B cell (primary cell): ENCODE measurements at regions not wholly inside any gene's neighbourhood (a gene's known extent, or its start where the extent isn't known, plus 50 kb on each side); places are given as distances from the start of the nearest gene placed in this dataset.

Source experiments
- ATAC-seq: fragments of 200-7000 bp; cut with Tn5 transposase; one replicate; pipeline ENCODE4 v1.10.0; 2021; ENCODE audit warnings: low read depth, mild to moderate bottlenecking, moderate number of reproducible peaks, moderate library complexity
- CTCF ChIA-PET: fragments of 350-600 bp; sonication (Branson Sonifier 250); formaldehyde crosslinking; loops from one replicate; lab custom pipeline; 2021; ENCODE audit warnings: antibody characterized with exemption, inconsistent platforms; lab: Charles Lee
- POLR2A ChIA-PET: fragments of 350-600 bp; sonication (Branson Sonifier 250); formaldehyde crosslinking; loops from one replicate; lab custom pipeline; 2021; ENCODE audit warnings: antibody characterized with exemption; lab: Charles Lee
- DNase-seq: peaks from one replicate; pipeline ENCODE4 v3.0.0; 2013
- H2AFZ ChIP-seq: 2 replicates; pipeline ENCODE4 v1.6.1; 2012; ENCODE audit warnings: mild to moderate bottlenecking, low read depth, low read length; ENCODE audit not compliant: insufficient read depth, poor library complexity, severe bottlenecking
- H3K27ac ChIP-seq, 2 donors: 1 replicate in 1 of 2; 2 replicates in 1 of 2; pipeline ENCODE4 v1.5.1; 2012 to 2013; ENCODE audit warnings: low read length in 2 of 2, mild to moderate bottlenecking in 2 of 2, moderate library complexity in 1 of 2
- H3K27me3 ChIP-seq, 4 experiments: fragments of 200-600 bp in 1 of 4; sonication (generic) in 1 of 4; replicated peaks in 1 of 4; 1 replicate in 2 of 4; 2 replicates in 2 of 4; pipeline versions ENCODE4 v1.6.1 to v1.7.0; 2013 to 2016; ENCODE audit warnings: low read length in 3 of 4, mild to moderate bottlenecking in 2 of 4, mixed read lengths in 1 of 4, moderate library complexity in 1 of 4; ENCODE audit not compliant: insufficient read depth in 4 of 4, control insufficient read depth in 3 of 4; ENCODE audit errors: control extremely low read depth in 1 of 4
- H3K36me3 ChIP-seq, 2 experiments: replicated peaks in 1 of 2; 1 replicate in 1 of 2; 2 replicates in 1 of 2; pipeline versions ENCODE4 v1.6.1 to v1.7.1; 2013; ENCODE audit warnings: low read length in 1 of 2; ENCODE audit not compliant: insufficient read depth in 2 of 2, control insufficient read depth in 1 of 2; ENCODE audit errors: control extremely low read depth in 1 of 2, extremely low read depth in 1 of 2
- H3K4me1 ChIP-seq, 2 donors: fragments of 200-600 bp in 1 of 2; sonication (generic) in 1 of 2; 1 replicate in 1 of 2; 2 replicates in 1 of 2; pipeline versions ENCODE4 v1.5.1 to v1.6.1; 2013 to 2017; ENCODE audit warnings: low read length in 2 of 2; ENCODE audit not compliant: control insufficient read depth in 2 of 2, insufficient read depth in 2 of 2
- H3K4me2 ChIP-seq: replicated peaks from 2 replicates; pipeline ENCODE3; 2012; ENCODE audit warnings: mild to moderate bottlenecking, low read depth, low read length; ENCODE audit not compliant: poor library complexity, severe bottlenecking
- H3K4me3 ChIP-seq, 5 experiments: fragments of 200-600 bp in 1 of 5; sonication (generic) in 1 of 5; 1 replicate in 3 of 5; 2 replicates in 2 of 5; pipeline versions ENCODE4 v1.5.1 to v1.7.0; 2011 to 2016; ENCODE audit warnings: low read length in 4 of 5, mild to moderate bottlenecking in 4 of 5, low read depth in 2 of 5, control low read depth in 1 of 5, moderate library complexity in 1 of 5; ENCODE audit not compliant: insufficient read depth in 1 of 5; ENCODE audit errors: control extremely low read depth in 1 of 5, extremely low read depth in 1 of 5
- H3K79me2 ChIP-seq: fragments of 200-600 bp; sonication (generic); one replicate; pipeline ENCODE4 v1.6.0; 2016; ENCODE audit warnings: low read length; ENCODE audit not compliant: control insufficient read depth, insufficient read depth
- H3K9ac ChIP-seq: fragments of 200-600 bp; sonication (generic); 2 replicates; pipeline ENCODE4 v1.6.1; 2017; ENCODE audit warnings: mild to moderate bottlenecking, low read length, moderate library complexity
- H3K9me3 ChIP-seq, 3 donors: one replicate each; pipeline versions ENCODE4 v1.6.1 to v1.7.1; 2013; ENCODE audit warnings: low read length in 2 of 3; ENCODE audit not compliant: control insufficient read depth in 2 of 3, insufficient read depth in 1 of 3; ENCODE audit errors: control extremely low read depth in 1 of 3
- H4K20me1 ChIP-seq: 2 replicates; pipeline ENCODE4 v1.6.0; 2012; ENCODE audit warnings: mild to moderate bottlenecking, low read length; ENCODE audit not compliant: insufficient read depth, control insufficient read depth, poor library complexity, severe bottlenecking
- H3K27ac Mint-ChIP-seq: one replicate; pipeline ENCODE4 v1.8.0; 2021; ENCODE audit warnings: mixed read lengths
- H3K27me3 Mint-ChIP-seq: one replicate; pipeline ENCODE4 v1.8.0; 2021; ENCODE audit warnings: mixed read lengths
- H3K4me1 Mint-ChIP-seq: one replicate; pipeline ENCODE4 v1.8.0; 2021; ENCODE audit warnings: mixed read lengths
- H3K4me3 Mint-ChIP-seq: one replicate; pipeline ENCODE4 v1.8.0; 2021; ENCODE audit warnings: mixed read lengths
- H3K9me3 Mint-ChIP-seq: one replicate; pipeline ENCODE4 v1.8.0; 2022; ENCODE audit warnings: mixed read lengths; ENCODE audit not compliant: insufficient read depth
- EZH2 ChIP-seq: IDR thresholded peaks from 2 replicates; pipeline ENCODE4 v1.6.1; 2012; ENCODE audit warnings: borderline replicate concordance, low read depth, mild to moderate bottlenecking, moderate library complexity, low read length; ENCODE audit not compliant: insufficient read depth, poor library complexity, severe bottlenecking
- WGBS: methylation state at CpG from one replicate; pipeline ENCODE4 v1.1.5; 2013; ENCODE audit warnings: missing lambda C conversion rate; ENCODE audit not compliant: insufficient coverage; 5-methylcytosine and 5-hydroxymethylcytosine counted together
- intact Hi-C: fragments of 100-400 bp; cut with micrococcal nuclease; formaldehyde crosslinking; loops from one replicate; pipeline ENCODE4 v1.10.0; 2022
- TF ChIP-seq, protein P1 (sequence below): fragments of 200-600 bp; IDR thresholded peaks from one replicate; pipeline ENCODE4 v1.8.0; 2022; ENCODE audit warnings: antibody characterized with exemption, mild to moderate bottlenecking

DNA sequence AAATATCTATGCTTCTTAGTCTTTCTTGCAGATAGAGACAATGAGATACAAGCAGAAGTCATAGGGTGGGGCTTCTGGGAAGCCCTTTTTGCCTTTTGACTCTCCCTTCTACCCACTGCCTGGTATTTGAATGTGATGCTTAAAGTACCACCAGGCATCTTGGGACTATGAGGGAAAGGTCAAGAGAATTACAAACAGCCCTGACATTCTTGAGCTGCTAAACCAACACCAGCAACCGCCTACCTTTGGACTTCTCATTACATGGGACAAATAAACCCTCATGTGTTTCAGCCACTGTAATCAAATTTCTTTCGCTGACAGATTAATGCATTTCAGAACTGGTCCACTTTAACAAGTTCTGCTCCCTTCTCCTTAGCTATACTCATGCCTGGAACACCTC is 112.8 kb downstream of the LUZP4 start:
- no peak for TF ChIP-seq EZH2
- TF ChIP-seq, protein P1, sequence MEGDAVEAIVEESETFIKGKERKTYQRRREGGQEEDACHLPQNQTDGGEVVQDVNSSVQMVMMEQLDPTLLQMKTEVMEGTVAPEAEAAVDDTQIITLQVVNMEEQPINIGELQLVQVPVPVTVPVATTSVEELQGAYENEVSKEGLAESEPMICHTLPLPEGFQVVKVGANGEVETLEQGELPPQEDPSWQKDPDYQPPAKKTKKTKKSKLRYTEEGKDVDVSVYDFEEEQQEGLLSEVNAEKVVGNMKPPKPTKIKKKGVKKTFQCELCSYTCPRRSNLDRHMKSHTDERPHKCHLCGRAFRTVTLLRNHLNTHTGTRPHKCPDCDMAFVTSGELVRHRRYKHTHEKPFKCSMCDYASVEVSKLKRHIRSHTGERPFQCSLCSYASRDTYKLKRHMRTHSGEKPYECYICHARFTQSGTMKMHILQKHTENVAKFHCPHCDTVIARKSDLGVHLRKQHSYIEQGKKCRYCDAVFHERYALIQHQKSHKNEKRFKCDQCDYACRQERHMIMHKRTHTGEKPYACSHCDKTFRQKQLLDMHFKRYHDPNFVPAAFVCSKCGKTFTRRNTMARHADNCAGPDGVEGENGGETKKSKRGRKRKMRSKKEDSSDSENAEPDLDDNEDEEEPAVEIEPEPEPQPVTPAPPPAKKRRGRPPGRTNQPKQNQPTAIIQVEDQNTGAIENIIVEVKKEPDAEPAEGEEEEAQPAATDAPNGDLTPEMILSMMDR = no peak
- H3K27me3 Mint-ChIP-seq = no peaks in the 10 kb centered on the region
- H3K4me1 Mint-ChIP-seq = no peaks in the 10 kb centered on the region
- Histone ChIP-seq H3K4me2 (no peak overlapping the region), H4K20me1 (no peaks in the 10 kb centered on the region), H3K27ac (no peak overlapping the region), H3K79me2 (no peaks in the 10 kb centered on the region), H3K9me3 (no peaks in the 10 kb centered on the region), H3K4me1 (no peaks in the 10 kb centered on the region), H2AFZ (no peak overlapping the region), H3K27me3 (no peaks in the 10 kb centered on the region), H3K36me3 (no peaks in the 10 kb centered on the region), H3K4me3 (no peak overlapping the region), H3K9ac (no peak overlapping the region)
- 100% methylated on average over 1 of the region's 2 CpGs for whole genome bisulfite sequencing
- DNase-seq (no peak), ATAC-seq (no peak)
- POLR2A ChIA-PET = no interaction called here
- CTCF ChIA-PET = no interaction called here
- no peaks in the 10 kb centered on the region for H3K9me3 Mint-ChIP-seq
- H3K4me3 Mint-ChIP-seq = no peak overlapping the region
- H3K27ac Mint-ChIP-seq = no peak overlapping the region
- intact Hi-C loops = no loop called here

DNA sequence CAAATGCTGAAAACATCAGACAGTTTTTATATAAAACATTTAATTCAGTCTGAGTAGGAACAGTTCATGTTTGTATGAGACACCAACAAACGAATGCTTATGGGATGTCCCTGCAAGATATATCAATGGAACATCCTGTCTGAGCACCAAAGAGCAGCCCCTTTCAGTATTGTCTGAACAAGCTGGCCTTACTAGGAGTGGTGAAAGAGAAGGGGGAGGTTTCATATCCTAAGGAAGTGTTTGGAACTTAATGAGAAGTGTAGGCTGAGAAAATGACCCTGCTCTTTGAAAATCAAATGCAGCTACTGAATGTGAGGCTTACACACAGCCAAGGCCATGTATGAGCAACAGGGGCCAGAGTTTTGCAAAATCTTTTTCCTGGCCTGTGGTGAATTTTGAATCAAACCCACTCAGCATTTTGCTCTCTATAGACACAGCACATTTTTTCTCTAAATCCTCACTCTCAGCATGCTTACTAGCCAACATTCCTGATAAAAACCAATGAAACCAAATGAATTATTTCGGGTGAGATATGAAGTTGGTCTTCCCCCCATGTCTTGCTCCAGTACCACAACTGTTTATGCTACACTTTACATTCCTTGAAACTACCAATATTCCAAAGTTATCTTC is 119.4 kb downstream of the LUZP4 start:
- Mint-ChIP-seq H3K27ac (no peak overlapping the region), H3K4me1 (no peaks in the 10 kb centered on the region), H3K9me3 (no peaks in the 10 kb centered on the region), H3K4me3 (no peak overlapping the region), H3K27me3 (no peaks in the 10 kb centered on the region)
- no peaks in the 10 kb centered on the region for H3K79me2 ChIP-seq
- no peak overlapping the region for H3K4me3 ChIP-seq
- TF ChIP-seq, protein P1 = no peak
- TF ChIP-seq EZH2 = no peak
- no peaks in the 10 kb centered on the region for H4K20me1 ChIP-seq
- WGBS = no CpG with 5 or more reads among the region's 2 CpGs
- no peak for DNase-seq
- H3K9ac ChIP-seq = no peak overlapping the region
- intact Hi-C loops = no loop called here
- no peak overlapping the region for H2AFZ ChIP-seq
- ChIA-PET POLR2A (no interaction called here), CTCF (no interaction called here)
- H3K27ac ChIP-seq = no peak overlapping the region
- no peaks in the 10 kb centered on the region for H3K4me1 ChIP-seq
- H3K36me3 ChIP-seq = no peaks in the 10 kb centered on the region
- H3K27me3 ChIP-seq = no peaks in the 10 kb centered on the region
- H3K4me2 ChIP-seq = no peak overlapping the region
- ATAC-seq = no peak
- H3K9me3 ChIP-seq = no peaks in the 10 kb centered on the region
